Glomerular visceral epithelial cell (primary cell): ENCODE measurements at regions not wholly inside any gene's neighbourhood (a gene's known extent, or its start where the extent isn't known, plus 50 kb on each side); places are given as distances from the start of the nearest gene placed in this dataset.
"Not testable (repeated sequence)": the region's sequence is repeated elsewhere in the genome, so short reads cannot be mapped to it uniquely, and the experiment has no call there.

Source experiments
- DNase-seq: peaks from one replicate; pipeline ENCODE4 v3.0.0-alpha.2; 2016; ENCODE audit errors: extremely low spot score

DNA sequence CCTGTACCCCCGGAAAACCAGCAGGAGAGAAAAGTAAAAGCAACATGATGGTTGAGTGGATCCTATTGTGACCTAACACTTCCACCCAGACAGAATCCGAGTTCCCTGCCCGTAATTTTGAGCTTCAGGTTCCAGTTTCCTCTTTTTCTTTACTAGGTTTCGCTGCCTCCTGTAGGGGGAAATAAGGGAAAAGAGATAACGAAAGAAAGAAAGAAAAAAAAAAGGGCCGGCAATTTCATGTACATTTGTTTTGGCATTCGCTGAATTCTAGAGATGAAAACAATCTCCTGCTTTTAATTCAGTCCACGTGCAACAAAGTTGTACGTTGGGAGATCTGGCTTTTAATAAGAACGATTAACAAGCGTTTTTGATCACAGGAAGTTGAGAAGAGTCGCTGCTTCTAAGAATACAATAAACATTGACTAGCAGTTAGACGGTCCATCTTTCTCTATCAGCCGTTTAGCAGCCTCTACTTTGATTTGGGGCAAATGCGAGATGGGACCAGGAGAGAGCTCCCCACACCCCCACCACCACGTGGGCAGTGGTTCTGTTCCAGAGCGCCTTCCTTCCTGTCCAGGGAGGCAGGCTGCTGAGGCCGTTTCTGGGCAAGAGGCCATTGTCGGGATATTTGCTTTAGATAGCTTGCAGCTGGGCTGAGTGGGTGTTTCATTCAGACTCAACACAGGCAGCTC lies 155.9 kb upstream of the RUNX1 start:
- DNase-seq: no peak

DNA sequence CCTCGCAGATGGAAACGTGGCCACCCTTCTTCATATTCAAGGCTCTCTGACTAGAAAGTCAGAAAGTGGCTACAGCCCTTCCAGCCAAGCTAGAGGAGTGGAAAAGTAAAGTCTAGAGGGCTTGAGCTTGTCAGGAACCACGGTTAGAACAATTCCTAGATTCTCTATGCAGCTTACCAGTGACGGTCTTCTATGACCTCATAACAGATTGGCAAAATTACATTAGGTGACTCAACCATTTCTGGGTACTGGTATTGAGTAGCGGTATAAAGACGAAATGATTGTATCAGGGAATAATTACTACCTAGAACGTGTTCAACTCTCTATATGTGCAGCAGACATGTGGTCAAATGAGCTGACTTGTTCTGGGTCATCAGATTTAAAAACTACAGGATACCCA lies 155.0 kb upstream of the RUNX1 start:
- DNase-seq: no peak

DNA sequence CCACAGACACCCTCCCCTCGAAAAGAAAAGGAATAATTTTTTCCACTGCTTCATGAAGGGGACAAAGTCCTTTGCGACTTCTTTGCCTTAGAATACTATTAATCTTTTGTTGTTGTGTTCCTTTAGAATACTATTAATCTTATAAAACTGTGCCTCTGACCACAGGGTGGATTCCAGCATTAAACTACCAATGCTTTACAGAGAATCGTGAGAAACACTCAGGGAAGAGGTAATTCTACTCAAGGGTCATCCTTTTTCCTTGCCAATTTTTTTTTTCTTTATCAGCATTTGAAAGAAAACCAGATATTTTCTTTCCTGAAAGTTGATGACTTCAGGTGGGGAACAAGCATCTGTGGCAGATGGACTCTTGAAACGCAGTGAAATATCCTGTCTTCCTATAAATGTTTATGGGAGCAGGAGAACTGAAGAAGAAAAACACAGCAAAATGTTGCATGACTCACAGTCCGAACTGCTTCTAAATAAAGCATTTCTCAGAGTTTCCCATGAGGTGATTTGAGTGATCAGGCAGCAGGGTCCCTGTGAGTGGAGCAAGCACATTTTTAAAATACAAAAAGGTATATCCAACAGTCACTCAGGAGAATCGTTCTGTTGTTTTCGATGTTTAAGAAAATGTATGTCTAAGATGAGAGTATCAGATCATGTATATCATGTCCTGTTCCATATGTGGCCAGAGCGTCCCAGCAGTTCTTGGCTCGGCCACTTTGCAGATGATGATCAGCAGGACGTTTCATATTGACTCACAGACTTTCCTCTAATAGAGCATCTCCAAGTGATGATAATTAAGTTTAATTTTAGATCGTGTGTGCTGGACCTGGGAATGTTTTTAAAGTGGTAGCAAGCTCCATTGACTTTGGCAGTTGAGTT lies 154.2 kb upstream of the RUNX1 start:
- DNase-seq: peak; percentile 33

DNA sequence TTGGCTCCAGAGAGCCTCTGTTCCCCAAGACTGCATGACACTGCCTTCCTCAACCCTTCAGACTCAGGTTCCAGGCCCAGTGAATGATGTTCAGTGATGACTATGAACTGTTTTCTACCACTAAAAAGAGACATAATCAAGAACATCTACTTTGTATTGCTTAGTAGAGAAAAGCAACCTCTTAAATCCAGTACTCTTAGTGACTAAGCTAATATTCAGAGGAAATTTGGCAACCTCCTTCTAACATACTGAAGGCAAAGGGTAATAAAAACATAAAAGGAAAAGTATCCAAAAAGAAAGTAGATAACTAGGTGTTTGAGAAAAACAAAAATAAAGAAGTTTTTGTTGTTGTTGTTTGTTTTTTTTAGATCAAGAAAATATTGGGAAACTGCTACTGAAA lies 153.3 kb upstream of the RUNX1 start:
- no peak for DNase-seq

DNA sequence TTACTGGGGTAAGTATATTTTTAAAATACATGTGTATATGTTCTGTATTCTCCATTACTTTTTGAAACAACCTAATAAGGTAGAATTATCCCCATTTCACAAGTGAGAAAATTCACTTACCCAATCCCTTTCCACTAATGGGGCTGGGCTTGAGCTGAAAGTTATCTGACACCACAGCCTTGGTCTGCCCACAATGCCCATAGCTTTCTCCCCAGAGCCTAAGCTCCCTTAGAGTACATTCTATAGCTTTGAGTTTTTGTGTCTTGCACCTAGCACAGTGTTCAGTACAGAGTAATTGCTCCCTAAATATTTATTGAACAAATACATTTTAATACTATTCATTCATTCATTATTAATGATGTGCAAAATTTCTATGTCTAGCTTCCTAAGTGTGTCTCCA lies 152.7 kb upstream of the RUNX1 start:
- no peak for DNase-seq

DNA sequence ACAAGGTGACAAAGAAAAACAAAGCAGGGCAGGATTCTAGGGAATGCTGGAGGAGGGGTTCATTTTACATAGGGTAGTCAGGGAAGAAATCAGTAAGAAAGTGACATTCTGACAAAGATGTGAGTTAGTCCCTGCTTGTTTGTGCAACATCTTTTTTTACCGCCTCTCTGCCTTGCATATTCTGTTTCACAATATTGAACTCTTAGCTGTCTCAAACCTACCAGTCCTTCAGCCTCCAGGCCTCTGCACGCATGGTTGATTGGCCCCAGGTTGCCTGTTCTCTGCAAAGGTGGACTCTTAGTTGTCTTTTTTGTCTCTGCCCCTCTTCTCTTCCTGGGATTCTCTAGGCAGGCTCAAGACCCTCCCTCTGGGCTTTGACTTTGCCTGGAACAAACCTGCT lies 152.2 kb upstream of the RUNX1 start:
- DNase-seq: no peak

DNA sequence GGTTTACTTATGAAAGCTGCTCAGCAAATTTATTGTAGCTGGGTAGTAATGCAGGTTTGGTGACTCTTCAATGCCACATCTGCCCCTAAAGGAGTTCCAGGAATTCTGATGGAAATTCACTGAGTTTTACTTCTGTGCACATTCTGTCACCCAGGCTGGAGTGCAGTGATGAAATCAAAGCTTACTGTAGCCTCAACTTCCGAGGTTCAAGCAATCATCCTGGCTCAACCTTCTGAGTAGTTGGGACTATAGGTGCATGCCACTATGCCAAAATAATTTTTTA lies 150.6 kb upstream of the RUNX1 start:
- no peak for DNase-seq

DNA sequence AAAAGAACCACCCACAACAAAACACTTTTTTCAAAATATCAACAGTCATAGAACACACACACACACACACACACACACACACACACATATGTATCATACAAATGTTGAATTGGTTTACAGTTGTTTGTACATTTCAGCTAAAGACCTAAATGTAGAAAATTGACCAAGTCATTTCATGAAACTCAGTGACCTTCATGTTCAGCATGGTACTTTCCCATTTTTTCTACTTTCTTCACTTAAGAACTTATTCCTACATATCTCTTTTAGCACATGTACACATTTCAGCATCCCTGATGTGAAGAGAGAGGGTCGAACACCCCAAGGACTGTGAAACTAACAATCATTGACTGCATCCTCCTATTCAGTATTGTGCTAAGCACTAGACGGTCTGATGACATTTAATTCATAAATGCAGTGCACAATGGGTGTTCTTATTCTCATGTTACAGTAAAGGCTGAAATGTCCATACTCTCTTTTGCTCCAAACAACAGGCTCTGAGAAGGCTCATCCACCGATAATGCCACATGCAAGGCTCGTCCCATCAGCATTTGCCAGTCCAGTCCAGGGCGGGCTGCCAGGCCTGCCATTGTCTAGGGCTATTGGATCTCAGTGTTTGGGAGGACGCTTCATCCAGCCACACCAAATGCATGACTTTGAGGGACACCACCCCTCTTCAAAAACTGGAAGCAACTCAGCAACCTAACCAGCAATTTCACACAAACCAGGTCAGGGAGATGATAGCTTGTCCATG lies 150.1 kb upstream of the RUNX1 start:
- no peak for DNase-seq

DNA sequence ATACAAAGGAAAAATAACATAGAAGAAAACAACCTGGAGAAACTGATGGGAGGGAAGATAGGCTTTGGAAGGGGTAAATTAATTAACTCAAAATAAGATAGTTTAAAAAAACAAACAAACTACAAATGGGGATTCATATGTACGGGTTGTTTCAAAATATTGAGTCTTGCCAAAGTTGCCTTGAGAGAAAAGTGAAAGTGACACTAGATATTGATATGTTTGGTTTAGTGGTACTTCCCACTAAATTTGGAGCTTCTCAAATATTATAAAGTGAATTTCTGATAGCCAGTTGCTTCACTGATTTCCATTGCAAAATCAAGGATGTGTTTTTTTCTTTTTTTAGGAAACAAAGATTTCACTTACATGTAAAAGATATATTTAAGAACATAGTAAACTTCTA lies 149.5 kb upstream of the RUNX1 start:
- no peak for DNase-seq

DNA sequence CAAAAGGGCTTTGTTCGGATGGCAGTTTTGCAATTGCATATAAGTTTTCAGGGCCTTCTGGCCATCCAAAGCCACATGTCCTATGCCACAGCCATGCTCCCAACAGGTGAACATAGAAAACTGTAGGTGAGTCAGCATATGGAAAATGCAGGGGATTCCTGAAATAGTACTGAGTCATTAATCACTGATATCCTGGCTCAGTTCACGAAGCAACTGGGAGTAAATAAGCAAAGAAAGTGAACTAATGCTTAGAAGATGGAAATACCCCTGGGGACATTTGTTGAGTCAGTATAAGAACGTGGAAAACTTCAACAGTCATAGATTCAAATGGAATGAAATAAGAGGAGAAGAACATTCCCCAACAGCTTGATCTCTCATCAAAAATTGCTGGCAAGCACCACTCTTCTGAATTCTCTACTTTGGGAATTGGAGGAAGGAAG lies 148.9 kb upstream of the RUNX1 start:
- peak; percentile 73 for DNase-seq

DNA sequence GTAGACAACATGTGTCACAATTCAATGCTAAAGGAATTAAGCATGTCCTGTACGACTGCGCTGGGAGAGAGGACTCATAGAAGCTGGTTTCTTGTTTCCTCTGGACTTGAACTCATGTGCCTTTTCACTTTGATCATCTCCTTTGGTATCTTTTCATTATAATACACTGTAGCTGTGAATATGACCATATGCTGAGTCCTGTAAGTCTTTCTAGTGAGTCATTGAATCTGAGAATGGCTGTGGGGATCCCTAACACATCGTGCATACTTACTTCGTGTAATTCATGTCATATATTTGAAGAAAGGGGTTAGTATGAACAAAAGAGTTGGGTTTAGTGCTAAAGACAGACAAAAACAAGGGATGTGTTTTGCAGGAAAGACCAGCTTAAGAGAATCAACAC lies 148.1 kb upstream of the RUNX1 start:
- no peak for DNase-seq

DNA sequence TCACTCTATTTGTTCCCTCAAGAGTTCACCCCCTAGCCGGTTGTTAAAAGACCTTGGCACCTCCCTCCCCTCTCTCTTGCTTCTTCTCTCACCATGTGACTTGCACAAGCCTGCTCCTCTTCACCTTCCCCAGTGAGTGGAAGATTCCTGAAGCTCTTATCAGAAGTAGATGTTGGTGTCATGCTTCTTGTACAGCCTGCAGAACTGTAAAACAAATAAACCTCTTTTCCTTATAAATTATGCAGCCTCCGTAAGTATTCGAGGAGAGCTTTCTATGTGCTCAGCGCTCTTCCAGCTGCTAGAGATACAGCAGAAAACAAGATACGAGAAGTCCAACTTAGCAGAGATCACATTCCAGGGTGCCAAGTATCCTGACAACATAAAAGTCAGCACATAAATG lies 147.0 kb upstream of the RUNX1 start:
- no peak for DNase-seq

DNA sequence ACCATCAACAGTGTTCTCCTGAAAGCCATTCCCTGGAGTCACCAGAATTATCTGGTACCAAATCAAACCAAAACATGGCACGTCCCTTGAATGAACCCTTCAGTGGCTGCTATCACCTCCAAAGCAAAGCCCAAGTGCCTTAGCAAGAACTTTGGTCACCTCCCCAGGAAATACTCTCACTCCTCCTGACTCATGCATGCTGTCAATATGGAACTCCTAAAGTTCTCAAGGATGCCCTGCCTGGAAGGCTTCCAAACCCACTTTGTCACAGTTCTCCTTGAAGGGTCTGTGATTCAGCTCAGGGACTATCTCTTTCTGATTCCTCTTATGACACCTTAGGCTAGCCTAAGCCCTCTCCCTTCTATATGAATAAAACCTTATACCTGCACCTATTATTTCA lies 146.1 kb upstream of the RUNX1 start:
- peak; percentile 53 for DNase-seq

DNA sequence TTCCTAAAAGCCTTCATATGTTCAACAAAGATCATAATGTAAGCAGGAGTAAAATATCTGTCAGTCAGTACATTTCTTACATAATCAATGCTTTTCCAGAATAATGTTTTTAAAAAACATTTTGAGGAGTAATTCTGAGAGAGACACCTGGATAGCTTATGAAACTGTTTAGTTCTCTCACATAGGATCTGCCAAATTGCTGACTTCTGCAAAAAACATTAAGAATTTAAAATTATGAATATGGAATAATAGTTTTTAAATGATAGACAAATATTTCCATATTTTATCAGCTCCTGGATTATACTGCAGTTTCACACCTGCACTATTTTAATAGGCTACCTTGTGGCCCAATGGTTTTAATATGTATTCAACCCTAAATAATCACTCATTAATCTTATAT lies 142.7 kb upstream of the RUNX1 start:
- DNase-seq: no peak

DNA sequence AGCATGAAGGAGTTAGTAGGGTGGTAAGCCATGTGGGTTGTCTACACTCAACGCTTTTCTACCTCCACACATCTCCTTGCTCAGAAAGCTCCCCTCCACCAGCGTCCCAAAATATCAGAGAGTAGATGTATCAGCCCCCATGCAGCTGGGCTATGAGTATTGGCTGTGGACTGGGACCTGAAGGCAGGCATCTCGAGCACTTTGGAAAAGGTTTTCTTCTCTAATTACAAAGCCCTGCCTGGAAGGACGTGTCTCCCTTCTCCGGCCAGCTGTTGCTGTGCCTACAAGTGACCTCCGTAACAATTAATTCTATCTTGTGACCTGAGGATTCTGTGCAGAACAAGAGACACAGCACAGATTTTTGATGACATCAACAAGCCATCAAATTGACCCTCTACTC lies 142.0 kb upstream of the RUNX1 start:
- no peak for DNase-seq

DNA sequence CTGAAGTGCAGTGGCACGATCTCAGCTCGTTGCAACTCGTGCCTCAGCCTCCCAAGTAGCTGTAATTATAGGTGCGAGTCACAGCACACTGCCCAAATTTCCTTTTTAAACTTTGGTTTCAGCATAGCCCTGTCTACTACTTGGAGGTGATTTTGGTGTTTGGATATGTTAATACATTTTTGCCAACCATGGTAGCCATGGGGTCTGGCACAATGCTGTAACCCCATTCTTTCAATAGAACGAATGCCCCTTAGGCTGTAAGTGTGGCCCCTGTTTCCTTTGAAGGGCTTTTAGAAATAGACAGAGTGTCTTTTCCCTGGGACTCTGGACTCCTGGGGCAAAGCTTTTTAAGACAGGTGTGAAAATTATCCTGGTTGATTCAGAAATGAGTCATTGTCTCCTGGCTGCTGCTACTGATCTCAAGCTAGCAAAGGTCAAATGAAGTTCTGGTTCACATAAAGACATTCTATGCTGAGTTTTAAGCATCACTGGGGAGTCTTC lies 141.1 kb upstream of the RUNX1 start:
- DNase-seq: peak; percentile 56

DNA sequence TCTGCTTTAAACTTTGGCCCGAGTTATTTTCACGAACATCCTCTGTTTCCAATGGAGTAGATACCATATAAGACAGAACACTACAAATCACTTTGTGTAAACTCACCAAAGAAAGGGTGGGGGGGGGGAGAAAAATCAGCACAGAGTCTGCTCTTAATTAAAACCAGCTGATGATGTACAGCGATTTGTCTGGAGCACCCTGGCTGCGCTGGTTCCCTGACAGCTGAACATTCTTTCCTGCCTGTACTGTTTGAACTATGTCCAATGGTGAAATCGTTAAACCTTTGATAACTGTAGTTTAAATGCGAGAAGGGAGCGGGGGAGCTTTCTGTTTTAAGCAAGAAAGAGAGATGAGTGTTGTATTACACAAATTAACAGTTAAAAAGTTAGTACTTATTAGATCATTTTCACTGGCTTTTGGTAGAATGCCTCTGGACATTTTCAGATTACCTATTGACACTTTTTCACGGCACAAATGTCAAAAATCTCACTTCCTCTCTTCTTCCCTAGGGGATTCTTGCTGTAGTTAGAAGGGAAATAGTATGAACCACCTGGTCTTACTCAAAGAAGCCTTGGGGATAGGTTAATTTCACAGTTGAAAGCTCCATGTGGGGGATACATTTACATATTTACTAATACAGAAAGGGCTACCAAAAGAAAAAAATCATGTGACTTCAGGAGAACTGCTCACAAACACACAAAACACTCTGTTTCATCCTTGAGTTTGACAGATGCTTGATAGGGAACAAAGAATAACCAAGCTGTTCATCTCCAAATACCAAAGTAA lies 140.2 kb upstream of the RUNX1 start:
- DNase-seq: no peak

DNA sequence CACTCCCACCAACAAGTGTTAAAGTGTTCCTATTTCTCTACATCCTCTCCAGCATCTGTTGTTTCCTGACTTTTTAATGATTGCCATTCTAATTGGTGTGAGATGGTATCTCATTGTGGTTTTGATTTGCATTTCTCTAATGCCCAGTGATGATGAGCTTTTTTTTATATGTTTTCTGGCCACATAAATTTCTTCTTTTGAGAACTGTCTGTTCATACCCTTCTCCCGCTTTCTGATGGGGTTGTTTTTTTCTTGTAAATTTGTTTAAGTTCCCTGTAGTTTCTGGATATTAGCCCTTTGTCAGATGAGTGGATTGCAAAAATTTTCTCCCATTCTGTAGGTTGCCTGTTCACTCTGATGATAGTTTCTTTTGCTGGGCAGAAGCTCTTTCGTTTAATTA lies 134.3 kb upstream of the RUNX1 start:
- not testable (repeated sequence) for DNase-seq

DNA sequence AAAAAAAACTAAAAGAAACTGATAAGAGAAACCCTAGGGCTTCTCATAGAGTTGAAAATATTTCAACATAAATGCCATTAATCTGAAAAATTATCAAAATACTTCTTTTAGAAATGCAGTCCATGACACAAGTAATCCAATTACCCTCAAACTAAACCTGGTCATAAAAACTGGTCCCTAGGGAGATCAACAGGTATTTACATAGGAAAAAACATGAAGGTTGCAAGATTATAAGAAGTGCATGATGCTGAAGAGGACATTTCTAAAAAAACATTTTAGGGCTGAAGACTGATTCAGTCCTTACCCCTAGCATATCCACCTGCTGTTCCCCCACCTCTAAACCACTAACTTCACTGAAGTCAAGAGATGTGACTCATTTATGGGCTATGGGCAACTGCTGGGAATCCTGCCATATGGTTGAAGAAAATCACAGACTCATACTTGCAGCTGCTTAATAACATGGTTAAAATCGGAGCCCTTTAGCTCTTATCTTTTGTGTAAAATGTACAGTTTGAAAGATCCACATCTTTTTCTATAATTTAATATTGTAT lies 131.0 kb upstream of the RUNX1 start:
- DNase-seq: peak; percentile 67

DNA sequence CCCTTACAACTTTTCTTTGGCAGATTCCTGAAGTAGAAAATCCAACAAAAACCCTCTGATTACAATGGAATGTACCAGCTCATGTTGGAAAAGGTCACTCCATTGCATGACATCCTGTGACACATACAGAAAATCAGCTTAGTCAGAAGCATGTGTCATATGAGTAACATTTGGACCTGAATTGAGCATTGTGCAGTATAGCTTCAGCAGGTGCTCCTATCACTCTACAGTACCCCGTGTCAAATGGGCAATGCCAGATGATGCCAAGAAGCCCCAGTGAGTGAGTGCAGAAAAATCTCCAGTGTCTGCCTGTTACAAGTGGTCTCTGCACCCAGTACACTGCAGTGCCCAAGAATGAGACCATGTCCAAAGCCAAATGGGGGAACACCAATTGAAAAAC lies 129.7 kb upstream of the RUNX1 start:
- DNase-seq: no peak

DNA sequence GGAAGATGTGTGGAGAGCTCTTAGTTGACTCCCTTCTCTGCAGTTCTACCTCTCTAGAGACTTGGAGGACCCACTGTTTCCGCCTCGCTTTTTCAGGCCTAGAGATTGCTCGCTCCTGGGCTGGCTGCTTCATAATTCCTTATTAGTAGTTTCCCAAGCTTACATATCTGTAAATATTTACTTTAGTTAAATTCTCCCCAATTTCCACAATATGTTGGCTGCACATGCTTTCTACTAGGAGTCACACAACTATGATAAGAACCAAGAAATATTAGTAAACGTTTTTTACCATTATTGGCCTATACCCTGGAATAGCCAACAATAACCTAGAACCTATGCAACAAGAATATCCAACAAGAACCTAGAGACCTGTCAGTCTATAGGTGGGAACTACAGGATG lies 129.0 kb upstream of the RUNX1 start:
- DNase-seq: no peak

DNA sequence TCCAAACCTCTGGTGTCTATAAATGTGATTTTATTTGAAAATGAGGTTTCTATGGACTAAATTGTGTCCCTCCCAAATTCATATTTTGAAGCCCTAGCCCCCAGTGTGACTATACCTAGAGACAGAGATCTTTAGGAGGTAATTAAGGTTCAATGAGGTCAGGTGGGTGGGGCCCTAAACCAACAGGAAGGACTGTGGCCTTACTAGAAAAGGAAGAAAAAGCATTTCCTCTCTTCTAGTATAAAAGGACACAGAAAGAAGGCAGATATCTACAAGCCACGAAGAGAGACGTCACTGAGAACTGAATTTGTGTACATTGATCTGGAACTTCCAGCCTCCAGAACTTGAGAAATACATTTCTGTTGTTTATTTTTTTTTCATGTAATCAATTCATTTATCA lies 123.1 kb upstream of the RUNX1 start:
- no peak for DNase-seq
